ENCODE measurements at regions not wholly inside any gene's neighbourhood (a gene's known extent, or its start where the extent isn't known, plus 50 kb on each side); places are given as distances from the start of the nearest gene placed in this dataset.

DNA sequence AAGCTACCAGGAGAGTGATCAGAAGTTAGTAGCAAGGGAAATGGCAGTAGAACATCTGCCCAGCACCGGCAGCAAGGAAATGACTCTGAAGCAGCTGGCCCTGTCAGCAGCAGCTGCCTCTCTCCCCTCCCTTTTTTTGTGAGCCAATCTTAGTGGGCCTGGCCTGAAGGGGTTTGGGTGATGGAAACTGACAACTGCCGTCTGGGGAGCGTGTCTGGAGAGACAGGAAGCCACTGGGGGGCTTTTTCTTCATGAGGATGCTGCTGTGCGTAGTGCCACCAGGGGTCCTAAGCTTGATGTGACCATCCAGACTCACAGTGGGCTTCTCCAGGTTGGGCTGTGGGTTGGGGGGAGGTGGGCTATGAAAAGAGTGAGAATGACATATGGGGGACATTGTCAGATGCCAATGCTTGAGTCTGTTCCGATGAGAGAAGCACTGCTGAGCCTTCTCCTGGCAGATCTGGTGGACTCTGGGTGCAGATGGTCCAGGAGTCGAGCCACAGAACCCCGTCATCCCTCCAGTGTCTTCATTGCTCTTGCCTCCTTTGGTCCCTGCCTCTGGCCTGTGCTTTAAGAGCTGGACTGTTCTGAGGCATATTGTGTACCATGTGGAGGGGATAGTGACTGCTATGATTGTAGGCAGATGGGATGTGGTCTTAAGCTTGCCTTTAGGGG is 87.6 kb upstream of the HIF1A start:
- TF ChIP-seq CTCF (IDR thresholded peaks at IDR 0.05; ENCODE audit: low read depth, low read length, poor library complexity, severe bottlenecking) (peak; percentile 67), EZH2phosphoT487 (IDR thresholded peaks at IDR 0.05; ENCODE audit: borderline replicate concordance, low read length) (no peak)
